SIG-M5 treated with dmso at 0.1 percent for 504 hours (cell line): ENCODE measurements at regions not wholly inside any gene's neighbourhood (a gene's known extent, or its start where the extent isn't known, plus 50 kb on each side); places are given as distances from the start of the nearest gene placed in this dataset.

Experiments
- DNase-seq: peaks from one replicate; lab custom pipeline; 2025; ENCODE audit not compliant: unreplicated experiment; lab: John Stamatoyannopoulos, UW

DNA sequence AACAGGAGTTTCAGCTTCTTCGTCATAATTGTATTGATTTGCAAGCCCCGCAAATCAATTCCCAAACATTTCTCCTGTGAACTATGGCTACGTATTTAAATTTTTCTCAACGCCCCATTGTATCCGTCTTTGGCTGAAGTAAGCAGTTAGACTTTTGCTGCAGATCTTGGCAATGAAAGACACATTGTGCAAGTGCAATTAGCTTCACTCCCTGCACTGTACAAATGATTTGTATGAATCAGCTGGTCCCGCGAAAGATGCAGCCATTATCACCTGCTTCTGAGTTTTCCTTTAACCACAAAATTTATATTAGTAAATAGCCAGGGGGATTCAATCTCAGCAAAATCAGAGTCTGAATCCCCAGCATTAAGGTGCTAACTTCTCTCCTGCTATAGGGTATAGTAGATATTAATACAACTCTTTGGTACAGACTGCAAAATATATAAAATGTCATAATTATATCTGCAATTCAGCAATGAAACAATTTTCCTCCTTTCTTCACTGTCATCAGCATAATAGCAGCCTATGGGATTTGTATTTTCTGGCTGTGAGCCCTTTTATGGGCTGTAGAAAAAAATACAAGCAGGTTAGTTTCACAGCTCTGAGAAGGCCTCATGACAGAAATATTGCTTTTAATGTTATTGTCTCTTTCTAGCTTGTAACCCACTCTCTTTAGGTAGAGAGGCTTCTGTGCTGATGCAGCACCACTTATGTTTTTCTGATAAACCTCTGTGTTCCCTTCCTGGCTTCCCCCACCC, 68.4 kb upstream of the SMARCA2 start:
- no peak for DNase-seq

DNA sequence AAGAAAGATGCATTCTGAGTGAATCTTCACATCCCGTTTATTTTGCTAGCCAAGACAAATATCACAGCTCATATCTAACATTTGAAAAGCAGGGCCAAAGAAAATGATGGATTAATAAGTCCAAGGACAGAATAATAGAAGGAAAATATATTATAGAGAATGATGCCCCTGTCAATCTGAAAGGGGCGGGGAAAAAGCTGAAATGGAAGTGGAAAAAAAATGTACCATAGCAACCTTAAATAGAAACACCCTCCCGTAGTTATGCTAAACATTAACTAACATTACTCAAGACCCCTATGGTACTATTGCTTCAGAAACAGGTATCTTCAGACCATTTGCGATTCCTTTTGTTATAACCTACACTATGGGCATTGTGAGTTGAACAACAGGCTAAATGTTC, 67.7 kb upstream of the SMARCA2 start:
- no peak for DNase-seq

DNA sequence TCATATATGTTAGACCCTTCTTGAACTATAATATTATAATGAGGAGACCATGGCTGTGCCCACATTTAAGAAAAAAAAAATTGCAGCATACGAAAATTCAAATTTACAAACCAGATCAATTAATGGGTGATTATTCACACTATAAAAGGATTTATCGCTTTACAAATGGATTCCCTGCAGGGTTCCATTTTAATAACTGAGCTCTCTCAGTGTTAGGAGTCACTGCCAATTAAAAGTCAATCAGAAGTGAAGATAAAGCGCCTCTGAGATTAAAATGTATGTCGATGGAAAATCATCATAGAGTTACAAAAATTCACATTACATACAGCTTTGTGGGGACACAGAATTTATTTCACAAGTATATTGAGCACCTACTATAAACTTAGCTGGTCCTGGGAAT, 66.6 kb upstream of the SMARCA2 start:
- DNase-seq = no peak

DNA sequence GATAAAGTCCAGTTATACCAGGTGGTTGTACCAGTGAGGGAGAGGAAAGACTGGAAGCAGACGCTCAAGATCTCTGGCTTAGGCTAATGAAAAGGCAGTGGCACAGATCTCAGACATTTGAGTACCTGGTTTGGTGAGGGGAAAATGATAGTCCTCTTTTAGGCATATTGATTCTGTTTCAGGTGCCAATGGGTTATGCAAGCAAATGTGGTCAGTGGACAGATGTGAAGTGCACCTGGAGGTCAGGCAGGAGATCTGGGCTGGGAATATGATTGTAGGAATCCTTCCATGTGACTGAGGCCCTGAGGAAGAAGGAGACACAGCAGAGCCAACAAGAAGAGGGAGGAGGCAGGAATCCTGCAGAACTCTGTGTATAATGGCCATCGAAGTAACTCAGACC, 63.7 kb upstream of the SMARCA2 start:
- no peak for DNase-seq

DNA sequence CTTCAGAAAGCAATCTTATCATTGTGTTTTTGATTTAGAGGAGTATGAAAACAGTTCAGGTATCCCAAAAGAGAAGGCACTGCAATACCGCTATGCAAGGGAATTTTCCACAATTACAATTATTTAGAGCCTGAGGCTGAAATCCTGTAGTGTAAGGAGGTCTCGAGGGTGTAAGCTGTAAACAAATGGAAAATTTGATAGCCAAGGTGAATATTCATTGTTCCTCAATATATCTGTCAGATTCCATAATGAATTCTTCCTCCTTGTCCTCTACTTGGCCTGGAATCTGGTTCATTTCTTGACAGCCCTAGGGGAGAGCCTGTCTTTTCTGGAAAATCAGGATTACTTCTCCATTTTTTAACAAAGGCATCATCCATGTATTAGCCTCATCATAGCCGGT, 63.1 kb upstream of the SMARCA2 start:
- no peak for DNase-seq

DNA sequence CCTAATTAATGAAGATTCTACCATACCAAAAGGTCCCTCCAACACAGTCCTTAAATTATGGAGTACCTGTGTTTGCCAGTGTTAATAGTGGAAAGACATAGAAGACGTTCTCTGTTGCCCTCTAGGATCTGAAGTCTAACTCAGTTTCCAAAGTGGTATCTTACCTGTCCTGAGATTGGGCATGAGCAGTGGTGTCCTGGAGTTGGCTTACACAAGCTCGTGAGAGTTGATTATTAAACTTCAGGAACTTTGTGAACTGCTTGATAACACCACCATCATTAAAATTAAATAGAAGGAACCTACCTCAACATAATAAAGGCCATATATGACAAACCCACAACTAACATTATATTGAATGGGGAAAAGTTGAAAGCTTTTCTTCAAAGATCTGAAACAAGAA, 60.9 kb upstream of the SMARCA2 start:
- DNase-seq = no peak

DNA sequence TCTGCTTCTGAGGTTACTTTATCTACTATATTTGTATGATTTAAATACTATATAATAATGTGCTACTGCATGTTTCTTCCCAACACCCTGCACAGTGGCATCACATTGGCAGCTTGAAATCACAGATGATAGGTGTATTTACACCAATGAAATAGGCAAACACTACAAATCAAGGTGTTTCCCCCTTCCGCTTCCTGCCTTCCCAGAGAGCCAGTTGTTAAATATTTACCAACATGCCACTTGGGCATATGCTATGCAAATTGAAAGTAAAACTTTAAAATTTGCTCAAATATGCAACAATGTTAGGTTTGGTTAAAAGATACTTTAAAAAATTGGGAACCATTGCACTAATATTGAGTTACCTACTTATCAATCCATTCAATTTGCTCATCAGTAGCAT, 58.2 kb upstream of the SMARCA2 start:
- DNase-seq = no peak

DNA sequence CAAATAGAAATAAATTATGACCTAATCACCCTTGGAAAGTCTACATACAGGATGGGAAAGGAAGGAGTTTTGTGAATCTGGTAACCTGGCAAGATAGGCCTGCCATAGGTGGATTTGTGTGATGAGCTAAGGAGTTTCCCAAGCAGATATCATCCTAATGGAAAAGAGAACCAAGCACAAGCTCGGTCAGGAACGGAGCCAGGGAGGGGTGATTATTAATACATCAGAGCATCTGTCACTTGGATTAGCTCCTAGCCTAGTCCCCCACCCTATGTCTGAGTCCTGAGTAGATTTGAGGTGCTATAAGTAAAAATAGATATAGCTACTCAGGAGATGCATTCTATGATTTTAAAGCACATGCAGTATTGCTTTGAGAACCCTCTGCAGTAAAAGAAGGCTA, 57.3 kb upstream of the SMARCA2 start:
- no peak for DNase-seq

DNA sequence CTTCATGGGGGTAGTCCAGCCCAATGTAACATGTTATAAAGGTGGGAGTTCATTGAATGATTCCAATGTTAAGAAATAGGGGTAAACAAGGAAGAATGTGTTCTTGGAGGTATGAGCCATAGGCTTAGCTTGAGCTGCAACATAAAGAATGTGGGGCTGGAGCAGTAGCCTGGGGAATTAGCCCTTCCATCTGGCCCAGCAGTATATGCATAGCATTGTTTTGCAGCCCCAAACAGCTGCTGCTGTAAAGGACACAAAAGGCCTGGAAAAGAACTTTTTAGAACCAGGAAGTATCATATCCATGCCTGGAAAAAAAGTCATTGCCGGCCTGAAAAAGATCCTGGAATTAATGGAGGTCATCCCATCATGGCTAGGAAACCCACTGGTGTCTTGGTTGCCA, 55.8 kb upstream of the SMARCA2 start:
- no peak for DNase-seq

DNA sequence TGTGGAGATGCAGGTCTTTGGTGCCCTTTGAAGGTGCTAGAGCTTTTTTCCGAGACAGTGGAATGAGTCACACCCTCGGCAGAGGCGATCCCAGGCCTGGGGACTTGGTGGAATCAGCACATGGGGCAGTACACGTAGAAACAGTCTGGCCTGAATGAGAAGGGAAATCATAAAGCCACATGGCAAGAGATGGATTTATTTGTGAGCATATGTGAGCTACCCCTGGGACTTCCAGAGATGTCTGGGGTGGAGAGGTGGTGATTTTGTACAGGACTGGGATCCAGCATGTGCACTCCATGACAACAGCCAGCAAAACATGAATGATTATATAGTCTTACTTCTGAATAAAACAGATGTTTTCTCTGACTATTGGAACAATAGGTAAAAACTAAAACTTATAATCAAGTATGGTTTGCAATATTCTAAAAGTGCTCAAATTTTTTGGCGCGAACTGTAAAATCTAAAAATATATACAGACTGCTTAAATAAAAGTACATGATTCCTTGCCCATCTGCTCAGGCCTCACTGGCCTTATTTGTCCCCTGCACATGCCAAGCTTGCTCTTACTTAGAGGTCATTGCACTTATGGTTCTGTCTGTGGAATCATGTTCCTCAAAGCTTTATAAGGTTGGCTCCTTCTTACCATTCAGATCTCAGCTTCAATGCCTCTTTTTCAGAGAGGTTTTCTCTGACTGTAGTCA, 54.7 kb upstream of the SMARCA2 start:
- DNase-seq = no peak

DNA sequence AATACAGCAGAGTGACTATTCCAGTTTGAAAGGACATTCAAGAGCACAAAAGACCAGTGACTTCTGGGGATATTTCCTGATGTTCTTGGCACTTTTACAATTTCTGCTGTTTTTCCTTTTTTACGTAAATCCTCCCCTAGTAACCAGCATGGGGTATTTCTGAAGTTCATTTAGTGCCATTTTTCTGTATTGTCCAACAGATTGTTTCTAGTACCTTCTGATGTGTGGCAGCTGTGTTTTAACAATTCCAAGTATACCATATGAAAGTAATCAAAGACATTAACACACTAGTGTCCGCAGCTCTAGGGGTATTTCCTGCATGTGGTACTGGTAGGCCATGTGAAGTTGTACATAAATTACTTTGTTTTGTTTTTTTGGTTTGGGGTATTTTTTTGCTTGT, 53.0 kb upstream of the SMARCA2 start:
- no peak for DNase-seq

DNA sequence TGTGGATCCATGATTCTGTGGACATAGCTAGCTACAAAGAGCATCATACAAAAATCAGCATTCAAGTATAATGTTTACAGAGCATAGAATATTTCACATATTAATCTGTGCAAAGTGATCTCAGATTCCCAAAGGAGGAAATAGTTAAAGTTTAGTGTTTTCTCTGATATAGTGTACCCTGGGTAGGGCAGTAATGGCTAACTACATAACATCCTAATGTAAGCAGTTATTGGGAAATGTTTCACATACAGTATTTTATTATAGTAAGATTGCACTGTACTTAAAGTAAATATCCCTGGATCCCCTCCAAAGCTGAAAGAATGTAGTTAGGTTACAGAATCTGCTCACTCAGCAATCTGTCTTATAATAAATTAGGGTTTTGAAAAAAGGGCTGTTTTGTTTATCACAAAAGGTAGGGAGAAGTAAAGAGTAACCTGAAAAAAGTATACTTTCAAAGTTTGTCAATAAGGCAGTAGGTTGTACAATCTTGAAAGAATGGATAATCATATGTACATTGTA, 52.5 kb upstream of the SMARCA2 start:
- DNase-seq = no peak

DNA sequence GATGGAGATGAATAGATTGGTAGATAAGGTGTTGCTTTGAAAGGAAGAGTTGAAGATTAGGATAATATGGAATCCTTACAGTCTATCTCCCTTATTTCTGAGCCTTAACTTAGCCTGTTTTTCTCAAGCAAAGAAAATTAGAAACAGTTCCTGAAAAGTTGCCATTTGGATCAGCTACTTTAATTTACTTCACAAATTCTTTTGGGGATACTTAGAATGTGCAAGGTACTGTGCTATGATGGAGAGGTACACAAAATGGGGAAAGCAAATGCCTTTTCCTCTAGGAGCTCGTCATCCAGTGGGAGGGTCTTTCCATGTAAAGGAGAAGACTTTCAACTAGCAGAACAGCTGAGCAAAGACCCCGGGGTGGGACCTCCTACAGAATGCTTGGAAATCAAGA, 51.1 kb upstream of the SMARCA2 start:
- no peak for DNase-seq
